ENCODE measurements at regions not wholly inside any gene's neighbourhood (a gene's known extent, or its start where the extent isn't known, plus 50 kb on each side); places are given as distances from the start of the nearest gene placed in this dataset.

- TF ChIP-seq NFIC (IDR thresholded peaks at IDR 0.05) (no peak), MAX (IDR thresholded peaks at IDR 0.05) (no peak), CREB1 (IDR thresholded peaks at IDR 0.05; ENCODE audit: low read depth) (no peak), YY1 (IDR thresholded peaks at IDR 0.05; ENCODE audit: low read depth) (no peak), EGR1 (IDR thresholded peaks at IDR 0.05) (no peak), TEAD4 (IDR thresholded peaks at IDR 0.05) (no peak), FOXM1 (IDR thresholded peaks at IDR 0.05; ENCODE audit: borderline replicate concordance, low read depth) (no peak), REST (IDR thresholded peaks at IDR 0.05; ENCODE audit: low read depth) (no peak), TAF1 (IDR thresholded peaks at IDR 0.05; ENCODE audit: low read depth) (no peak), USF1 (IDR thresholded peaks at IDR 0.05) (no peak), CEBPB (IDR thresholded peaks at IDR 0.05) (no peak)
These were observed 2428.4 kb upstream of the PCDH20 start for GRCh38 chr13:63843766-63844699.

GRCh38 chr13:63842102-63842501 lies 2426.5 kb upstream of the PCDH20 start:
- no peak for TF ChIP-seq FOXM1 (IDR thresholded peaks at IDR 0.05; ENCODE audit: borderline replicate concordance, low read depth)
- no peak for TF ChIP-seq ZBTB7A (IDR thresholded peaks at IDR 0.05; ENCODE audit: low read depth)
- TF ChIP-seq CREB1 (IDR thresholded peaks at IDR 0.05; ENCODE audit: low read depth): no peak
- TF ChIP-seq TEAD4 (IDR thresholded peaks at IDR 0.05): no peak
- TF ChIP-seq RAD21 (IDR thresholded peaks at IDR 0.05; ENCODE audit: low read depth): no peak
- no peak for TF ChIP-seq USF1 (IDR thresholded peaks at IDR 0.05)
- TF ChIP-seq REST (IDR thresholded peaks at IDR 0.05; ENCODE audit: low read depth): no peak
- no peak for TF ChIP-seq TAF1 (IDR thresholded peaks at IDR 0.05; ENCODE audit: low read depth)
- TF ChIP-seq CEBPB (IDR thresholded peaks at IDR 0.05): no peak
- no peak for TF ChIP-seq TCF12 (IDR thresholded peaks at IDR 0.05; ENCODE audit: low read depth)
- no peak for TF ChIP-seq EGR1 (IDR thresholded peaks at IDR 0.05)
- TF ChIP-seq EP300 (IDR thresholded peaks at IDR 0.05; ENCODE audit: borderline replicate concordance): no peak

- no peak for TF ChIP-seq FOXM1 (IDR thresholded peaks at IDR 0.05; ENCODE audit: borderline replicate concordance, low read depth)
- no peak for TF ChIP-seq REST (IDR thresholded peaks at IDR 0.05; ENCODE audit: low read depth)
- TF ChIP-seq NFIC (IDR thresholded peaks at IDR 0.05): no peak
- TF ChIP-seq CREB1 (IDR thresholded peaks at IDR 0.05; ENCODE audit: low read depth): no peak
- TF ChIP-seq EGR1 (IDR thresholded peaks at IDR 0.05): no peak
- TF ChIP-seq TCF12 (IDR thresholded peaks at IDR 0.05; ENCODE audit: low read depth): no peak
- no peak for TF ChIP-seq CEBPB (IDR thresholded peaks at IDR 0.05)
- TF ChIP-seq YY1 (IDR thresholded peaks at IDR 0.05; ENCODE audit: low read depth): no peak
These were observed 2425.1 kb upstream of the PCDH20 start for GRCh38 chr13:63840551-63841421.
